GM18951 (cell line): ENCODE measurements at regions not wholly inside any gene's neighbourhood (a gene's known extent, or its start where the extent isn't known, plus 50 kb on each side); places are given as distances from the start of the nearest gene placed in this dataset.

Source experiments
- POLR2A ChIP-seq: IDR thresholded peaks from 4 replicates; pipeline ENCODE4 v1.6.1; 2011; ENCODE audit warnings: mild to moderate bottlenecking; ENCODE audit not compliant: insufficient read length, insufficient read depth; ENCODE audit errors: extremely low read depth
- in situ Hi-C: fragments of 300-500 bp; cut with MboI; formaldehyde crosslinking; loops from one replicate; pipeline ENCODE4 v1.12.0; 2022; ENCODE audit warnings: low sequenced_read_pairs, mixed read lengths, inconsistent platforms; ENCODE audit not compliant: unreplicated experiment

DNA sequence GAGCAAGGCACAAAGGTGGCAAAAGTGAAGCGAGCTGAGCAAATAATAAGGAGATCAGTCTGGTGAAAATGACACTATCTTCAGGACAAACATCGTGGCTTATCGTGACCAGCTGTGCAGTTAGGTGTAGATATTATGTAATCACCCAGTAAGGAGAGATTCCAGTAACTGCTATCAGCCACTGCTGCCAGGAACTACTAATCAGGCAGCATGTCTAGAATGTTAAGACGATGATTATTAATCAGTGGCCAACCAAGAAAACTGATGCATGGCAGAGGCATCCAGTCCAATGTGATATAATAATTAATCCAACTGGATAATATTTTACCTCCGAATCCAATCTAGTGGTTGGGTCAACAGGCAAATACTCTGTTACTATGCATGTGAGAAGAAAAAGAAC lies 252.7 kb upstream of the ZPLD1 start:
- in situ Hi-C loops: no loop called here
- TF ChIP-seq POLR2A: no peak

DNA sequence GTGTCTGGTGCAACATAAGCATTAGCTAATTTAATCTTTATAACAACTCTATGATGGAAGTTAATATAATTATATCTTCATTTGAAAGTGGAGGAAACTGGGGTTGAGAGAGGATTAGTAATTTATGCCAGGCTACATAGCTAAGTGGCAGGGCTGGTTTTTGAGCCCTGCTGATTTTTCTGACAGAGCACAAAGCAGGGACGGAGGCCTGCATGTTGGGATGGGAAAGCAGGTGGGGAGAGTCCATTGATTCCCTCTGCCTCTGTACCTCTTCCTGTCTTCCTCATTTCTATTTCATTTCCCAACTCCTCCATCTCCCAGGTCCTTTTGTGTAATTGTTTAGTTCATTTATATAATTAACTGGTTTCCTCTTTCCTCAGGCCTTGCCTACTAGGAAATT lies 251.6 kb upstream of the ZPLD1 start:
- TF ChIP-seq POLR2A: no peak
- in situ Hi-C loops: no loop called here

DNA sequence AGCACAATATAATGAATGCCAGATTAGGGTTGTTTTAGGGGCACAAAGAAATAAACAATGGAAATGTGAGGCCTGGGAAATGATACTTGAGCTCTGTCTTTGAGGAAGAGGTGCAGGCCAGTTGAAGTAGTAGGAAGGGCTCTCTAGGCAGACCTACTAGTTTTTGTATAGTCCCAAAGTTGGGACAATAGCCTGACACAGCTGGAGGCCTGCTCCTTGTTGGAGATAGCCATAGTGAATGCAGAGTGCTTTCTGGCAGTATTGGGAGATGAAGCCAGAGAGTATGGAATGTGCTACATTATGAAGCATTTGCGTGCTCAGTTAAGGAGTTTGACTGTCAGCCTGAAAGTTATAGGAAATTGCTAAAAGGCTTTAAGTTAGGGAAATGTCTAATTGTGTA lies 251.2 kb upstream of the ZPLD1 start:
- in situ Hi-C loops: no loop called here
- TF ChIP-seq POLR2A: no peak

DNA sequence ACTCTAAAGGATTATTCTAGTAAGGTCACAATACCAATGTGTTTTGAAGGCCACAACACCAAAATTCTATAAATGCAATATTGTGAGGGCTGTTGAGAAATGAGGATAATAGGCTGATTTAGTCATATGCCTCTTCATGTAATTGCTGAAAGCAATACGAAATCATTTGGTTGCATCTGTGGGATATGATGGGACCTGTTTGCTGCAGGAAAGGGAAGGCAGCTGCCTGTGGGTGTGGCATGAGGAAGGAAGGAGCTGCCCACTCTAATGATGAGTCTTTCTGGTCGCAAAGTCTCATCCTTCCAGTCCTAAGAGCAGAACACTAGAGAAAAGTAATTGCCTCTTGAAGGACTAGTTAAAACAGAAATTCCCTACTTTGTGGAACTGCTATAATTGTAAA lies 245.3 kb upstream of the ZPLD1 start:
- no peak for TF ChIP-seq POLR2A
- in situ Hi-C loops: no loop called here

DNA sequence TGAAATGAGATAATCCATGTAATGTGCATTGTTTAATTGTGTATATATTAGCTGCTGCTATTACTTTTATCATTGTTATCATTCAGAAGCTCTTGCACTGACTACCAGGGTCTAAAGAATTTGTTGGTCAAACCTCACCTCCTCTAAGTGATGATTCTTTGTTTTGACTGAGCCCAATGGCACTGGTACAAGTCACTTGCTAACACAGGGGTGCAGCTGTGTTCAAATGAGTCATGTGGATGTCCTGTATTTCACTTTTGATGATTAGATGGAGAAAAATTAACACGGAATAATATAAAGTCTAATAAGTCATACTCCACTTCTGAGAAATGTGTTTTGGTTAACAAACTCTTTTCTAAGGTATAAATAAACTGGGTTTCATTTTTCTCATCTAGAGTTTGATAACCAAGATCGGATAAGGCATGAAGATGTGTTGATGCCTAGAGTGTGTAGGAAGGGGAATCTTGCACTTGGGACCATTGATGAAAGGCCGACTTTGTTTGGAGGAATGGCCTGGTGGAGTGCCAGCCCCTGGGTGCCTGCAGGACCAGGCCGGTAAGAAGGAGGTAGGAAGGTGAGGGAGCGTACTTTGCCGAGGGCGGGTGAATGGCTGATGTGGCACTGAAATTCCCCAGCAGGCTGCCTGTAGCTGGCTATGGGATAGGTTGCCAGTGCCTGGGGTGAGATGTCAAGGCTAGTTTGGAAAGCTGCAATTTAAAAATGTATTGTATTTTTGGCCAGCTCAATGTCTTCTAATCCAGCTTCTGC lies 244.7 kb upstream of the ZPLD1 start:
- no peak for TF ChIP-seq POLR2A
- in situ Hi-C loops: no loop called here

DNA sequence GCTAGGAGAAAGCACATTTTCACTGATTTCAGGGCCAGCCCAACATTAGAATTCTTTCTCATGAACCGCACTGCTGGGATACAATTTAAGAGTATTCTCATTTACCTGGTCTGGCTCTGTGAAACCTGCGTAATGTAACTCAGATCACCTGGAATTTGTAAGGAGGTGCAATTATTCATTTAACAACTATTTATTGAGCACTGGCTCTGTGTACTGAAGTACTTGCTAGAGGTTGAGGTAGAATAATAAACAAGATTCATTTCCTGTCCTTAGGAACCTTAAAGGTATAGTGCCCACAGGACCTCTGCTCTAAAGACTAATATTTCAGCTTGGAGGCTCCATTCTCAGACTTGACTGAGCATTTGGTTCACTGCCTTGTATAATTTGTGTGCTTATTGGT lies 242.2 kb upstream of the ZPLD1 start:
- no peak for TF ChIP-seq POLR2A
- in situ Hi-C loops: no loop called here

DNA sequence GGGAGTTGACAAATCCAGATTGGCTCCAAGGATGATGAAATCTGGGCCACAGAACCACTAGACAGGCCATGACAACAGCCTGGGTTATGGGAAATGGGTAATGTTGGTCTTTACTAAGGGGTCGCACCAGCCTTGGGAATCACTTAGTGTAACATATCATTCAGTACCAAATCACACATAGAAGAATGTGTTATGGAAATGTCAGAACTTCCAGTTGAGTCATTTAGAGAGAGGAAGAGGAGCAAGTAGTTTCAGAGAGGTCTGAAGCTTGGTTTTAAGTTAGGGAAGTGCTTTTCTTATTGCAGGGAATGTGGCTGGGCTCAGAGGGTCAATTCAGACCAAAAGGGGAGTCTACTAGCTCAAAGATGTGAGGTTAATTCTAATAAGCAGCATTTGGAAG lies 241.6 kb upstream of the ZPLD1 start:
- TF ChIP-seq POLR2A: no peak
- in situ Hi-C loops: no loop called here

DNA sequence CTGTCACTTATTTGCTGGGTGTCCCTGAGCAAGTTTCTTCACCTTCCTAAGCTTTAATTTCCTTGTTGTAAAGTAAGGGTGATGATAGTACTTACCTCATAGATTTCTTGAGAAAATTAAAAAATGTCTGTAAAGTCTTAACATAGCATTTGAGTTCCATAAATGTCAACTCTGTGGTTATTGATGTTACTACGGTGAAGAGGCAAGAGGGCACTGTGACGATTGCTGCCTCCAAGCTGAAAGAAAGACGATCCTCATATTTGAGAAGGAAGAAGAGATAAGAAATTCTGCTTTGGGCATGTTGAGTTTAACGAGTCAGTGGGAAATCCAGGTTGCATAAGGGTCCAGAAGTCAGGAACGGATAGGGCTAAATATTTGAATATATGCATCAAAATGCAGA lies 240.8 kb upstream of the ZPLD1 start:
- TF ChIP-seq POLR2A: no peak

DNA sequence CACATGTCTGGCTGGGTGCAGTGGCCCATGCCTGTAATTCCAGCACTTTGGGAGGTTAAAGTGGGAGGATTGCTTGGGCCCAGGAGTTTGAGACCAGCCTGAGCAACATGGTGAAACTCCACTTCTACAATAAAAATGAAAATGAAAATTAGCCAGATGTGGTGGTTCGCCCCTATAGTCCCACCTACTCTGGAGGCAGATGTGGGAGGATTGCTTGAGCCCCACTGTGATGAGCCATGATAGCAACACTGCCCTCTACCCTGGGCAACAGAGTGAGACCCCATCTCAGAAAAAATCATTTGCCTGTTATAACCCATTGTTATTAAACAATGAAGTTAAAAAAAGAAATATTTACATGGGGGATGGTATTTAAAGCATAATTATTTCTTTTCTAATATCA lies 240.1 kb upstream of the ZPLD1 start:
- no peak for TF ChIP-seq POLR2A
- in situ Hi-C loops: no loop called here

More for the DNA sequence above, 240.8 kb upstream of the ZPLD1 start:
- in situ Hi-C loops: no loop called here

DNA sequence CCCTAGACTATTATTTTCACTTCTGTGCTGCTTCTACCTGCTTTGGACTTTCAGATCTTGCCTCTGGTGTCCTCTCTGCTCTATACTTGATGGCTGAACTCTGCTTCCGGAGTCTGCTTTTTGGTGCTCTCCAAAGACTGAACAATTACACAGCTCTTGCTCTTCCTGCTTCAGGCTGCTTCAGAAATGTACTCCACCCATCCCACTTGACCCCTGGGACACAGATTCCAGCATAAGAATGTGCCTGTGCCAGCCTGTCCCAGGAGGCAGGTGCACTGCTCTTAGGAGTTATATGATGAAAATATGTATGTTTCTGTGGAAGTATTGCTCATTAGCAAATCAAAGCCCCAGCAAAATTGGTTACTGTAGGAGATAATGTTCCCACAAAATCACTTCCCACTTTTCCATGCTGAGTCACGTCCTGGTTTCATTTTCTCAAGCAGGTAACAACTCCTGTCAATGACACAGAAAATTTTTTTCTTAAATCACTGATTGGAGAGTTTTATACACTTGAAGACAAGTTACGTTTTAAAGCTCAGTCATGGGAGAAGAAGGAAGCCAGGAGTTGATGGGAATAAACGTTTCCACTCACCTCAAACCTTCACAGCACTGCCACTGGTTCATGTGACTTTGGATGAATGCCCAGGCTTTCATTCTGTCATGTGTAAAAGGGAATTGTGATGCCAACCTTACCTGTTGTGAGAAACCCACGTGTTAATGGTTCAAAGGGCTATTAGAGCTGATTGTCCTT lies 239.4 kb upstream of the ZPLD1 start:
- in situ Hi-C loops: no loop called here
- TF ChIP-seq POLR2A: no peak

DNA sequence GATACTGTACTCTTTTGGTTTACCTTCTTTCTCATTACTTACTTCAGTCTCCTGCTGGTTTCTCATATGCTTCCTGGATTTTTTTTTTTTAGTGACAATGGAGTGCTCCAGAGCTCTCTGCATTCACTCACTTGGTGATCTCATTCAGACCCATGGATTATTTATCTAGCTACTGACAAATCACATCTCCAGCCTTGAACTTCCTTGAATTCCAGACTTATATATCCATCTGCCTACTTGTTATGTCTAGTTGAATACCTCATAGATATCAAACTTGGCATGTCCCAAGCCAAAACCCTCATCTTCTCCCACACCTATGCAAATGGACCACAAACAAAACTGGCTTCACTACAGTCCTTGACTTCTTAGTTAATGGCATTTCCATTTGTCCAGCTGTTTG lies 234.7 kb upstream of the ZPLD1 start:
- TF ChIP-seq POLR2A: no peak
- in situ Hi-C loops: no loop called here

DNA sequence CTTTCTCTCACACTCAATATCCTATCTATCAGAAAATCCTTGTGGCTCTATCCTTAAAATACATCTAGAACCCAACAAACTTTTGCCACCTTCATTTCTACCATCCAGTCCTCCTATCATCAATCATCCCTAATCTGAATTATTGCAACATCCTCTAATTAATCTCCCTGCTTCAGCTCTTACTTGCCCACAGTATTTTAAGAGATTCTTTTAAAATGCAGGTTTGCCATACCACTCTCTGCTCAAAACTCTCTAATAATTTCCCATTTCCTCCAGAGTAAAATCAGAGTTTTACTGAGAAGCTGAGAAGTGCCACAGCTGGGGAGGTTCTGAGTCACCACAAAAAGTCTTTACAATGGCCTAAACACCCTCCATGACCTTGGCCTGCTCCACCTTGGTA lies 234.3 kb upstream of the ZPLD1 start:
- in situ Hi-C loops: no loop called here
- no peak for TF ChIP-seq POLR2A

DNA sequence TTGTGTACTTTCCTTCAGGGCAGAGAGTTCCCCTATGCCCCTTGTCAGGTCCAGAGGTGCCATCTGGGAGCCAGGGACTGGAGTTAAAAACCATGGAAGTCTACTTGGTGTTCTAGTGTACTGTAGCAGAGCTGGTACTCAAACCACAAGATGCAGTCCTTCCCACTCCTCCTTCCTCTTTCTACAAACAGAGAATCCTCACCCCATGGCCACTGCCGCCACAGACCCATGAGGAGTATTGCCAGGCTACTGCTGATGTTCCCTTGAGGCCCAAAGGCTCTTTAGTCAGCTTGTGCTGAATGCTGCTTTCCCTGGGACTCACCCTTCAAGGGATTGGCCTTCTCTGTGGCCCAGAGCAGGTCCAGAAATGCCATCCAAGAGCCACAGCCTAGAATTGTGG lies 229.2 kb upstream of the ZPLD1 start:
- no peak for TF ChIP-seq POLR2A
- in situ Hi-C loops: no loop called here

DNA sequence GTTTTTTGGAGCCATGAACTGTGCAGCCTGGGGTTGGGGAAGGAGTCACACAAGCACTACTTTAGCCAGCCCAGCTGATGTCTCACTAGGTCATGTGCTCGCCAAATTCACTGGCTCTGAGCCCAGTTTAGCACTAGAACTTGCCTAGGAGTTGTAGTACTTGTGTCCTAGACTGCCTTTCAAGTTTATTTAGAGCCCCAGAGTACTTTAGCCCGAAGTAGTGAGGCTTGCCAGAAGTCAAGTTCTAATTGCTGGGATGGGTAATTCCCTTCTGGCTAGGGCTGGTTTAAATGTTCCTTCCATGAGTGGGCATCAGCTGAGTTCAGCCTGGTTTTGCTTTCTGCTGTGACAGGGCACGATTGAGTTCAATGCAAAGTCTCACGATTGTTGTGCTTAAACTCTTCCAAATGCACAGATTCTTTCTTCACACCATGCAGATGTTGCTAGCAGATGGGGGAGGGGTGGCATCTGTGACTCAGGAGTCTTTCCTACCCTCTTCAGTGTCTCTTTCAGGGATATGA lies 228.2 kb upstream of the ZPLD1 start:
- in situ Hi-C loops: no loop called here

DNA sequence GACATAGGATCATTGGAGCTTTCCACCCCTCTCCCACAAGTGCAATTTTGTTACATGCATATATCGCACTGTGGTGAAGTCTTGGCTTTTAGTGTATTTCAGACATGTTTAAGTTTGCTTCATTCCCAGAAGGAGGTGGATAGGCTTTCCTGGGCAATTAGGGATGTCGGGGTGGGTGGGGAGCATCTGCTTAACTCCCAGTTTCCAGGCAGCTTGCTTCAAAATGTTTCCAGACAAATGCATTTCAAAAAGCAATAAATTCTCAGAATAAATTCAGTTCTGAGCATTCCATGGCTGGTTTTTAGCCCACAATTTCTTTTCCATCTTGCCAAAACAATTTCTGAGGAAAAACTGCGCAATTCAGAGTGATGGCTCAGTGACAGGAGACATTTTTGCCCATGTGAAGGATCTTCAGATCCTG lies 227.7 kb upstream of the ZPLD1 start:
- in situ Hi-C loops: no loop called here
- no peak for TF ChIP-seq POLR2A

More for the DNA sequence above, 228.2 kb upstream of the ZPLD1 start:
- TF ChIP-seq POLR2A: no peak
